ENCODE measurements at regions not wholly inside any gene's neighbourhood (a gene's known extent, or its start where the extent isn't known, plus 50 kb on each side); places are given as distances from the start of the nearest gene placed in this dataset.

DNA sequence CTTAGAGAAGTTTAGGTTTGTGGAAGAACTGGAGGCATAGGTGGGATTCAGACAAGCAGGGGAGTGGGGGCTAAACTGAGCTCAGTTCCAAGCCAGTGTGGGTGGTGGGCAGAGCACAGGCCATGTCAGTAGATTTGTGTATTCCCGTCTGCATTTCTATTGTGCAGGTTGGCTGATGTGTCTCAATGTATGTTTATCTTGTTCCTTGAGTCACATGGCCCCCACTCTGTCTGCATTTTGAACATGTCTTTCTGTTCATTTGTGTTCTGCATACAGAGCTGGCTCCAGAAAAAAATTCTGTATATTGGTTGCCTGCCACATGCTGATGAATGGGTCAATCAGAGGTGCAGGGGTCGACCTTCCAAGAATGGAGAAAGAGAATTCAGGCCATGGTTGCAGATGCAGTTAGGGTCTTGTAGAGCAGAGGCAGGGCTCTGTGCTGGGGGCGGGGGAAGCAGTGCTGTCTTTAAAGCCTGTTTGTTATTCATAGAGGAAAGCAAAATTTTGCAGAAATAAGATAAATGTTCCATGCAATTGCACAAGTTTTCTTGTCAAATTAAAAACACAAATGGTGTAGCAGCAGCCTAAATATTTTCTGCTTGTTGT is 166.7 kb downstream of the CDH26 start:
- TF ChIP-seq, protein P1, sequence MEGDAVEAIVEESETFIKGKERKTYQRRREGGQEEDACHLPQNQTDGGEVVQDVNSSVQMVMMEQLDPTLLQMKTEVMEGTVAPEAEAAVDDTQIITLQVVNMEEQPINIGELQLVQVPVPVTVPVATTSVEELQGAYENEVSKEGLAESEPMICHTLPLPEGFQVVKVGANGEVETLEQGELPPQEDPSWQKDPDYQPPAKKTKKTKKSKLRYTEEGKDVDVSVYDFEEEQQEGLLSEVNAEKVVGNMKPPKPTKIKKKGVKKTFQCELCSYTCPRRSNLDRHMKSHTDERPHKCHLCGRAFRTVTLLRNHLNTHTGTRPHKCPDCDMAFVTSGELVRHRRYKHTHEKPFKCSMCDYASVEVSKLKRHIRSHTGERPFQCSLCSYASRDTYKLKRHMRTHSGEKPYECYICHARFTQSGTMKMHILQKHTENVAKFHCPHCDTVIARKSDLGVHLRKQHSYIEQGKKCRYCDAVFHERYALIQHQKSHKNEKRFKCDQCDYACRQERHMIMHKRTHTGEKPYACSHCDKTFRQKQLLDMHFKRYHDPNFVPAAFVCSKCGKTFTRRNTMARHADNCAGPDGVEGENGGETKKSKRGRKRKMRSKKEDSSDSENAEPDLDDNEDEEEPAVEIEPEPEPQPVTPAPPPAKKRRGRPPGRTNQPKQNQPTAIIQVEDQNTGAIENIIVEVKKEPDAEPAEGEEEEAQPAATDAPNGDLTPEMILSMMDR (conservative IDR thresholded peaks at IDR 0.05; ENCODE audit: low read length): no peak
- no peak for DNase-seq (ENCODE audit: low read depth)
- no peak overlapping the region for H3K4me3 ChIP-seq (ENCODE audit: low read length)

DNA sequence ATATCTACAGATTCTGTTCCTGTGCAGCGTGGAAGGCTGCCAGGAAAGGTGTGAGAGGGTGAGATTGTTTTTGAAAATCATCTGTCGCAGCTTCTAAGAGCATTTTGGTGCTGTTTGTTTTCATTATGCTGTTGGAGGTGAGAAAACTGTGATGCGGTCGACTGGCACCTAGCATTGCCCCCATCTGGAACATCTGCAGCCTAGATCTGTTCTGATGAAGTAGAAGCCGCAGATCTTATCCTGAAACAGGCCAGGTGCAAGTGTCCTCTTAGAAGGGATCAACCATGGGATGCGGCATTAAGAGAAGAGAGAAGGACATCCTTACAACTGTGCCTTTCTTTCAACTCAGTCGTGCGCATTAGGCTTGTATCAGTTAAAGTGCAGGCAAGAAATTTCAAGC is 167.3 kb downstream of the CDH26 start:
- DNase-seq (ENCODE audit: low read depth): no peak
- H3K4me3 ChIP-seq (ENCODE audit: low read length): no peak overlapping the region
- TF ChIP-seq, protein P1 (conservative IDR thresholded peaks at IDR 0.05; ENCODE audit: low read length): no peak

DNA sequence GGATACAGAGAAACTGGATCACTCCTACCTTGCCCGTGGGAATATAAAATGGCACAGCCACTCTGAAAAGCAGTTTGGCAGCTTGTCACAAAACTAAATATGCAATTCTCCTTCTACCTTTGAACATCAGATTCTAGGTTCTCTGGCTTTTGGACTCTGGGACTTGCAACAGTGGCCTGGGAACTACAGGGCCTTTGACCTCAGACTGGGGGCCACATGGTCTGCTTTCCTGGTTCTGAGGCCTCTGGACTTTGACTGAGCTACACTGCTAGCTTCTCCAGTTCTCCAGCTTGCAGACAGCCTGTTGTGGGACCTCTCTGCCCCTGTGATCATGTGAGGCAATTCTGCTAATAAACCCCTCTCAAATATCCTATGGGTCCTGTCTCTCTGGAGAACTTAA is 168.8 kb downstream of the CDH26 start:
- TF ChIP-seq, protein P1 (conservative IDR thresholded peaks at IDR 0.05; ENCODE audit: low read length): no peak
- no peak for DNase-seq (ENCODE audit: low read depth)
- H3K4me3 ChIP-seq (ENCODE audit: low read length): no peak overlapping the region

DNA sequence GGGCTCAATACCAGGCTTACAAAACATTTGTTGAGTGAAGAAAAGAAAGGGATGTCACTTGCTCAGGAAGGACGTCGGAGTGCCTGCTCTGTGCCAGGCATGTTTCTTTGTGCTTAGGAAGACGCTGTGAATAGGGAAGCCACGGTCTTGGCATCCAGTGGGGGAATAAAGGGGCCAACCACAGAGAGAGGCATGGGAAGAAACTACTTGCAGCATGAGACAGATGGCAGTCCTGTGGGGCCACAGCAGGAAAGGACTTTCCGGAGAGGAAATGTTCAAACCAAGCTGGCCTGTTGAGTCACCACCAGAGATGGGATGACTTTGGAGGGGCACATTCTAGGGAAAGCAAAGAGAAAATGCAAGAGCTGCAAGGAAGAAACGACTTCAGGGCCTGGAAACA is 173.2 kb downstream of the CDH26 start:
- DNase-seq (ENCODE audit: low read depth): no peak
- TF ChIP-seq, protein P1 (conservative IDR thresholded peaks at IDR 0.05; ENCODE audit: low read length): no peak
- no peak overlapping the region for H3K4me3 ChIP-seq (ENCODE audit: low read length)

DNA sequence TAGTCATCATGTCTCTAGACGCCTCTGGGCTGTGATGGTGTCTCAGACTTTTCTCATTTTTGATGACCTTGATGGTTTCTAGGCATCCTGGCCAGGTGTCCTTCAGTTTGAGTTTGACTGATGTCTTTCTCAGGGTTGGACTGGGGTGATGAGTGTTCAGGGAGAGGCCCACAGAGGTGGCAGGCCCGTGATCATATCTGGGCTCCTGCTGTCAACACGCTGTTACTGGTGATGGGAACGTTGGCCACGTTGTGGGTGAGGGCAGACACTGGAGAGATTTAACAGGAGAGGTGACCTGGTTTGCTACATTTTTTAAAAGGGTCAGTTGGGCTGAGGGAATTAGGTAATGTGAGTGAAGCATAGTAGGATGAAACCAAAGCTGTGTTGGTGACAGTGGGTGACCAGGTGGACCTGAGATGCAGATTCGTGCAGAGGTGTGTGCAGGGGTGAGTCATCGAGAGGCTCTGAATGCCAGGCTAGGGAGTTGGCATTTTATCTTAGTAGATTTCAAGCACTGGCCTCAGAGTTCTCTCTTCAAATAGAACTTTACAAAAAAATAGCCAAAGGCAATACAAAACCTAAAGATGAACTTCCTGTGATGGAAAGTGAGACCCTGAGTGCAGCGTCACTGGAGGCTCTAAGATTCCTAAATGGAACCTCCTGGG is 174.1 kb downstream of the CDH26 start:
- no peak for DNase-seq (ENCODE audit: low read depth)

DNA sequence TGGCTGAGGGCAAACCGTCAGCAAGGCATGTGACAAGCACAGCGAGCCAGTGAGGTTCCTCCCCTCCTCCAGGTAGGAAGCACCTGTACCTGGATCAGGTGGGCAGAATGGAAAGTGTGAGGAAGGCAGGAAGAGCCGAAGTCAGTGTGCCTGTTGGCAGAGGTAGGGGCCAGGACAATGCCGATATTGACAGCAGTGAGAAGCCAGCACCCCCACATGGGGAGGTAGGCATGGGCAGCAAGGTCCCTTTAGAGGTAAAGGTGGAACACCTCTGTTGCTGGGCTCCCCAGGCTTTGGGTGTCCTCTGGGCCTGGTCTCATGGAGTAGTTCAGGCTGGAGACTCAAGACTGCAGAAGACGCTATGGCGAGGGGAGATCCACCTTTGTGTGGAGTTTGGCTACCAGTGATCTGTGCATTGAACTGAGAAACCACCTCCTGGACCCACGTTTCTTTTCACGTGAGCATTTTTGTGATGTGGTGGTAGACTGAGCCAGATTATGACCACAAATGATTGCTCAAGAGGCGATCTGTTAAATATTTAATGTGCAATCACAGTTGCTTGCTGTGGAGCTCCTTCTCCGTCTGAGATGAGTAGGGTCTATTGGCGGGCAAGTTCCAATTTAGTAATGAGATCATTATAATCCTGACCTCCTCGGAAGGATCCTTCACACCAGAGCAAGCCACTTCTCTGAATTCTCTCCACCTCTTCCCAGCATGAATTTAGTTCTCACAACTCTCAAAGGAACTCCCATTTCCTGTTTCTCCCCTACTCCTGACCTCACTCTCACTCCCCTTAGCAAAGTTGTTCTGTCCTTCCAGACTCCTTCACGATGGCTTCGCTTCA is 174.8 kb downstream of the CDH26 start:
- TF ChIP-seq, protein P1 (conservative IDR thresholded peaks at IDR 0.05; ENCODE audit: low read length): no peak
- no peak for DNase-seq (ENCODE audit: low read depth)
- no peak overlapping the region for H3K4me3 ChIP-seq (ENCODE audit: low read length)

More for the DNA sequence above, 174.1 kb downstream of the CDH26 start:
- TF ChIP-seq, protein P1 (conservative IDR thresholded peaks at IDR 0.05; ENCODE audit: low read length): no peak
- H3K4me3 ChIP-seq (ENCODE audit: low read length): no peak overlapping the region

Data from AG10803 (cell line).